ENCODE measurements at regions not wholly inside any gene's neighbourhood (a gene's known extent, or its start where the extent isn't known, plus 50 kb on each side); places are given as distances from the start of the nearest gene placed in this dataset.

DNA sequence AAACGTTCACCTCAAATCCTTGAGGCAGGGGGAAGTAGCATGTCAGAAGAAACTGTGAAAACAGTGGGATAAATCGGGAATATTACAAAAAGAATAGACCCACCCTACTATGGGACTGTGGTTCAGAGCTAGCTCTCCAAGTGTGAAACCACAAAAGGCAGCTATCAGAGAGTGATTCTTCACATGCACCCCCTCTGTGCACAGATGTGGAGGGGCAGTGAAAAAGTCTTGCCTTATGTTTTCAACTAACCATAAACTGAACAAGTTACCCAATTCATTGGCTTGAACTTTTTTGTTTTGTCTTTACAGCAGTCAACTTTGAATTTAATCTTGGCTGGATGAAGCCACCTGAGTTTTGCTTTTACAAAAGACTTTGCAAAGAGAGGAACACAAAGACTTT lies 98.8 kb upstream of the NR4A3 start:
- Histone ChIP-seq H3K27me3 (ENCODE audit: insufficient read depth, low read length) (no peaks in the 10 kb centered on the region; the same call in 1 of the 2 replicates), H3K23ac (ENCODE audit: insufficient read length, low read depth, low read length) (no peak overlapping the region), H2BK120ac (ENCODE audit: low read depth, low read length, poor library complexity, severe bottlenecking) (no peak overlapping the region), H2AK5ac (ENCODE audit: insufficient read length, low read length) (no peak overlapping the region), H2BK5ac (ENCODE audit: insufficient read length, low read length) (no peak overlapping the region), H2BK15ac (ENCODE audit: low read depth, low read length) (no peak overlapping the region), H3K9me3 (ENCODE audit: control insufficient read depth, low read depth, low read length) (no peaks in the 10 kb centered on the region), H3K9ac (ENCODE audit: extremely low read depth, insufficient read length, low read length) (no peak overlapping the region), H4K5ac (ENCODE audit: insufficient read length, low read depth, low read length) (no peak overlapping the region), H3K27ac (ENCODE audit: insufficient read length, low read depth, low read length) (no peak overlapping the region), H3K79me1 (ENCODE audit: insufficient read depth, low read depth, low read length, poor library complexity, severe bottlenecking) (no peaks in the 10 kb centered on the region), H4K8ac (replicated peaks; ENCODE audit: insufficient read length, low read depth, low read length) (no peak overlapping the region), H3K4me1 (ENCODE audit: insufficient read depth, low read length) (peaks cover 7% of the 10 kb centered on the region), H3K14ac (ENCODE audit: insufficient read depth, low read length) (no peak overlapping the region), H2BK20ac (ENCODE audit: low read depth, low read length, poor library complexity, severe bottlenecking) (no peak overlapping the region), H2AFZ (ENCODE audit: low read length) (no peak overlapping the region), H3K79me2 (ENCODE audit: insufficient read depth, low read length) (no peaks in the 10 kb centered on the region), H3T11ph (ENCODE audit: low read length) (no peak overlapping the region), H3K18ac (ENCODE audit: insufficient read length, low read depth, low read length) (no peak overlapping the region), H3K4me2 (ENCODE audit: insufficient read depth, insufficient read length, low read length) (no peak overlapping the region), H2BK12ac (ENCODE audit: insufficient read length, low read depth, low read length) (no peak overlapping the region), H3K4ac (ENCODE audit: low read depth, low read length) (no peak overlapping the region), H3K56ac (ENCODE audit: insufficient read length, low read depth, low read length) (no peak overlapping the region), H3K23me2 (ENCODE audit: insufficient read length, low read depth, low read length, poor library complexity, severe bottlenecking) (no peaks in the 10 kb centered on the region), H4K91ac (ENCODE audit: insufficient read length, low read depth, low read length) (no peak overlapping the region), H4K20me1 (ENCODE audit: control insufficient read depth, insufficient read depth, insufficient read length) (no peaks in the 10 kb centered on the region)
- DNase-seq: no peak
- Mint-ChIP-seq H3K36me3 (ENCODE audit: insufficient read depth in 1 of 3, low read depth in 3 of 3) (peaks cover 0 to 7% (median 5%) of the 10 kb centered on the region in 3 experiments; a peak in 4 of 7 replicates), H3K9me3 (peaks cover 6 to 7% of the 10 kb centered on the region in 2 experiments; a peak in 4 of 5 replicates), H3K4me3 (no peak overlapping the region), H3K27ac (peak overlapping the region; percentile 20 to 89 (median 69); a peak in 4 of 7 replicates), H3K27me3 (ENCODE audit: low read depth) (no peaks in the 10 kb centered on the region), H3K4me1 (peaks cover 18 to 22% of the 10 kb centered on the region in 2 experiments)
- TF ChIP-seq, protein P1, sequence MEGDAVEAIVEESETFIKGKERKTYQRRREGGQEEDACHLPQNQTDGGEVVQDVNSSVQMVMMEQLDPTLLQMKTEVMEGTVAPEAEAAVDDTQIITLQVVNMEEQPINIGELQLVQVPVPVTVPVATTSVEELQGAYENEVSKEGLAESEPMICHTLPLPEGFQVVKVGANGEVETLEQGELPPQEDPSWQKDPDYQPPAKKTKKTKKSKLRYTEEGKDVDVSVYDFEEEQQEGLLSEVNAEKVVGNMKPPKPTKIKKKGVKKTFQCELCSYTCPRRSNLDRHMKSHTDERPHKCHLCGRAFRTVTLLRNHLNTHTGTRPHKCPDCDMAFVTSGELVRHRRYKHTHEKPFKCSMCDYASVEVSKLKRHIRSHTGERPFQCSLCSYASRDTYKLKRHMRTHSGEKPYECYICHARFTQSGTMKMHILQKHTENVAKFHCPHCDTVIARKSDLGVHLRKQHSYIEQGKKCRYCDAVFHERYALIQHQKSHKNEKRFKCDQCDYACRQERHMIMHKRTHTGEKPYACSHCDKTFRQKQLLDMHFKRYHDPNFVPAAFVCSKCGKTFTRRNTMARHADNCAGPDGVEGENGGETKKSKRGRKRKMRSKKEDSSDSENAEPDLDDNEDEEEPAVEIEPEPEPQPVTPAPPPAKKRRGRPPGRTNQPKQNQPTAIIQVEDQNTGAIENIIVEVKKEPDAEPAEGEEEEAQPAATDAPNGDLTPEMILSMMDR (conservative IDR thresholded peaks at IDR 0.05): no peak
- WGBS (ENCODE audit: extremely low coverage, insufficient read length, low lambda C conversion rate): no CpG with 5 or more reads among the region's 2 CpGs
